T-helper 2 cell treated with Interferon-gamma antibody and Interleukin-4, amounts not matched to agents 100 ng/mL and 5 ng/mL, for 36 hours (primary cell): ENCODE measurements at regions not wholly inside any gene's neighbourhood (a gene's known extent, or its start where the extent isn't known, plus 50 kb on each side); places are given as distances from the start of the nearest gene placed in this dataset.
"Not testable (repeated sequence)": the region's sequence is repeated elsewhere in the genome, so short reads cannot be mapped to it uniquely, and the experiment has no call there.

Source experiments
- intact Hi-C: fragments of 100-400 bp; cut with micrococcal nuclease; formaldehyde crosslinking; loops from one replicate; pipeline ENCODE4 v1.15.1; 2023

- intact Hi-C loops: not testable (repeated sequence)
Observed at GRCh38 chr18:5830902-5831301, 64.4 kb downstream of the TMEM200C start.

GRCh38 chr18:5828913-5829312 is 66.4 kb downstream of the TMEM200C start:
- intact Hi-C loops: no loop called here

GRCh38 chr18:5825663-5826062 is 69.7 kb downstream of the TMEM200C start:
- intact Hi-C loops: no loop called here

- intact Hi-C loops: no loop called here
Observed at GRCh38 chr18:5824370-5824984, 70.8 kb downstream of the TMEM200C start.

GRCh38 chr18:5817816-5818215 is 77.5 kb downstream of the TMEM200C start:
- intact Hi-C loops: no loop called here

GRCh38 chr18:5806860-5807259 is 88.5 kb downstream of the TMEM200C start:
- intact Hi-C loops: no loop called here

GRCh38 chr18:5787936-5788335 is 107.4 kb downstream of the TMEM200C start:
- intact Hi-C loops: no loop called here

GRCh38 chr18:5779922-5780321 is 115.4 kb downstream of the TMEM200C start:
- intact Hi-C loops: no loop called here

GRCh38 chr18:5772306-5773105 is 122.8 kb downstream of the TMEM200C start:
- intact Hi-C loops: no loop called here

- intact Hi-C loops: no loop called here
Observed at GRCh38 chr18:5771343-5771742, 124.0 kb downstream of the TMEM200C start.

- intact Hi-C loops: no loop called here
Observed at GRCh38 chr18:5770176-5770575, 125.1 kb downstream of the TMEM200C start.

- intact Hi-C loops: no loop called here
Observed at GRCh38 chr18:5768454-5768853, 126.9 kb downstream of the TMEM200C start.

- intact Hi-C loops: no loop called here
Observed at GRCh38 chr18:5759194-5759593, 136.1 kb downstream of the TMEM200C start.

GRCh38 chr18:5756823-5757222 is 138.5 kb downstream of the TMEM200C start:
- intact Hi-C loops: no loop called here

- intact Hi-C loops: no loop called here
Observed at GRCh38 chr18:5747678-5748077, 147.6 kb downstream of the TMEM200C start.

- intact Hi-C loops: no loop called here
Observed at GRCh38 chr18:5746844-5747243, 148.5 kb downstream of the TMEM200C start.

- intact Hi-C loops: no loop called here
Observed at GRCh38 chr18:5744659-5745058, 150.7 kb downstream of the TMEM200C start.

- intact Hi-C loops: no loop called here
Observed at GRCh38 chr18:5738526-5738925, 156.8 kb downstream of the TMEM200C start.

- intact Hi-C loops: no loop called here
Observed at GRCh38 chr18:5732318-5732717, 163.0 kb downstream of the TMEM200C start.

GRCh38 chr18:5729983-5730699 is 165.2 kb downstream of the TMEM200C start:
- intact Hi-C loops: no loop called here

- intact Hi-C loops: no loop called here
Observed at GRCh38 chr18:5728531-5728930, 166.8 kb downstream of the TMEM200C start.

GRCh38 chr18:5726011-5726410 is 169.3 kb downstream of the TMEM200C start:
- intact Hi-C loops: no loop called here
